Subcutaneous abdominal adipose tissue (tissue), 5 donors: ENCODE measurements at regions not wholly inside any gene's neighbourhood (a gene's known extent, or its start where the extent isn't known, plus 50 kb on each side); places are given as distances from the start of the nearest gene placed in this dataset.

Source experiments
- H3K27ac ChIP-seq: one replicate; pipeline ENCODE4 v1.7.0; 2013; ENCODE audit warnings: low read depth, mild to moderate bottlenecking, inconsistent platforms, low read length, moderate library complexity
- H3K27me3 ChIP-seq, 5 donors: one replicate each; pipeline ENCODE4 v1.7.0; 2013; ENCODE audit warnings: low read length in 5 of 5, inconsistent platforms in 1 of 5; ENCODE audit not compliant: control insufficient read depth in 5 of 5, insufficient read depth in 4 of 5
- H3K36me3 ChIP-seq, 5 donors: one replicate each; pipeline ENCODE4 v1.7.0; 2013; ENCODE audit warnings: low read length in 5 of 5; ENCODE audit not compliant: control insufficient read depth in 5 of 5, insufficient read depth in 5 of 5
- H3K4me1 ChIP-seq, 5 donors: one replicate each; pipeline ENCODE4 v1.7.0; 2013; ENCODE audit warnings: low read length in 5 of 5, mild to moderate bottlenecking in 3 of 5, moderate library complexity in 1 of 5; ENCODE audit not compliant: control insufficient read depth in 5 of 5, insufficient read depth in 5 of 5
- H3K4me3 ChIP-seq, 5 donors: one replicate each; pipeline ENCODE4 v1.7.0; 2013; ENCODE audit warnings: low read length in 5 of 5, low read depth in 1 of 5
- H3K9ac ChIP-seq, 5 donors: one replicate each; pipeline ENCODE4 v1.7.0; 2013; ENCODE audit warnings: low read length in 5 of 5, mild to moderate bottlenecking in 4 of 5, moderate library complexity in 3 of 5
- H3K9me3 ChIP-seq, 5 donors: one replicate each; pipeline ENCODE4 v1.7.0; 2013; ENCODE audit warnings: low read length in 5 of 5; ENCODE audit not compliant: control insufficient read depth in 5 of 5
- donor health status: healthy.
- donor health status: healthy.
- donor health status: healthy.
- donor health status: healthy.
- donor health status: healthy.

GRCh38 chr7:19623676-19624075, 85.2 kb downstream of the POLR1F start:
- no peak overlapping the region for H3K27ac ChIP-seq
- peaks cover 0 to 3% (median 0%) of the 10 kb centered on the region in 5 donors for H3K4me1 ChIP-seq
- peaks cover 0 to 11% (median 5%) of the 10 kb centered on the region in 5 donors for H3K9me3 ChIP-seq
- no peak overlapping the region for H3K4me3 ChIP-seq
- H3K27me3 ChIP-seq = no peaks in the 10 kb centered on the region
- no peak overlapping the region for H3K9ac ChIP-seq
- no peaks in the 10 kb centered on the region for H3K36me3 ChIP-seq

- H3K4me3 ChIP-seq = no peak overlapping the region
- H3K36me3 ChIP-seq = no peaks in the 10 kb centered on the region
- no peak overlapping the region for H3K9ac ChIP-seq
- H3K27ac ChIP-seq = no peak overlapping the region
- H3K4me1 ChIP-seq = peaks cover 0 to 3% (median 0%) of the 10 kb centered on the region in 5 donors
- H3K9me3 ChIP-seq = peaks cover 0 to 11% (median 5%) of the 10 kb centered on the region in 5 donors
- H3K27me3 ChIP-seq = no peaks in the 10 kb centered on the region
These were observed 87.1 kb downstream of the POLR1F start for GRCh38 chr7:19621740-19622139.

- Histone ChIP-seq H3K4me3 (no peak overlapping the region), H3K9me3 (peaks cover 0 to 9% (median 5%) of the 10 kb centered on the region in 5 donors), H3K27ac (no peak overlapping the region), H3K4me1 (peaks cover 0 to 3% (median 0%) of the 10 kb centered on the region in 5 donors), H3K9ac (no peak overlapping the region), H3K27me3 (no peaks in the 10 kb centered on the region), H3K36me3 (no peaks in the 10 kb centered on the region)
These were observed 88.4 kb downstream of the POLR1F start for GRCh38 chr7:19620470-19620869.

GRCh38 chr7:19619122-19619521, 89.7 kb downstream of the POLR1F start:
- Histone ChIP-seq H3K9ac (no peak overlapping the region), H3K27me3 (no peaks in the 10 kb centered on the region), H3K9me3 (peaks cover 0 to 5% (median 0%) of the 10 kb centered on the region in 5 donors), H3K27ac (no peak overlapping the region), H3K4me1 (peaks cover 0 to 3% (median 0%) of the 10 kb centered on the region in 5 donors), H3K4me3 (no peak overlapping the region), H3K36me3 (no peaks in the 10 kb centered on the region)

- Histone ChIP-seq H3K4me1 (peaks cover 0 to 3% (median 0%) of the 10 kb centered on the region in 5 donors), H3K27ac (no peak overlapping the region), H3K27me3 (no peaks in the 10 kb centered on the region), H3K4me3 (no peak overlapping the region), H3K9ac (no peak overlapping the region), H3K9me3 (no peaks in the 10 kb centered on the region), H3K36me3 (no peaks in the 10 kb centered on the region)
These were observed 90.9 kb downstream of the POLR1F start for GRCh38 chr7:19617901-19618300.

- Histone ChIP-seq H3K36me3 (no peaks in the 10 kb centered on the region), H3K9ac (no peak overlapping the region), H3K27ac (no peak overlapping the region), H3K27me3 (no peaks in the 10 kb centered on the region), H3K4me3 (no peak overlapping the region), H3K9me3 (peaks cover 0 to 3% (median 0%) of the 10 kb centered on the region in 5 donors), H3K4me1 (no peaks in the 10 kb centered on the region)
These were observed 98.5 kb downstream of the POLR1F start for GRCh38 chr7:19610194-19610943.

- H3K4me1 ChIP-seq = no peaks in the 10 kb centered on the region
- H3K27me3 ChIP-seq = no peaks in the 10 kb centered on the region
- no peaks in the 10 kb centered on the region for H3K9me3 ChIP-seq
- H3K36me3 ChIP-seq = no peaks in the 10 kb centered on the region
- H3K9ac ChIP-seq = no peak overlapping the region
- H3K4me3 ChIP-seq = no peak overlapping the region
- H3K27ac ChIP-seq = no peak overlapping the region
These were observed 119.4 kb downstream of the POLR1F start for GRCh38 chr7:19589446-19589845.

GRCh38 chr7:19587291-19587690, 121.5 kb downstream of the POLR1F start:
- H3K27ac ChIP-seq = no peak overlapping the region
- H3K27me3 ChIP-seq = no peaks in the 10 kb centered on the region
- H3K4me3 ChIP-seq = no peak overlapping the region
- H3K9ac ChIP-seq = no peak overlapping the region
- no peaks in the 10 kb centered on the region for H3K4me1 ChIP-seq
- no peaks in the 10 kb centered on the region for H3K36me3 ChIP-seq
- H3K9me3 ChIP-seq = no peaks in the 10 kb centered on the region

GRCh38 chr7:19585761-19586160, 123.1 kb downstream of the POLR1F start:
- Histone ChIP-seq H3K27me3 (no peaks in the 10 kb centered on the region), H3K9me3 (no peaks in the 10 kb centered on the region), H3K36me3 (no peaks in the 10 kb centered on the region), H3K4me3 (no peak overlapping the region), H3K4me1 (no peaks in the 10 kb centered on the region), H3K27ac (no peak overlapping the region), H3K9ac (no peak overlapping the region)

- Histone ChIP-seq H3K9ac (no peak overlapping the region), H3K9me3 (no peaks in the 10 kb centered on the region), H3K27me3 (no peaks in the 10 kb centered on the region), H3K27ac (no peak overlapping the region), H3K4me1 (no peaks in the 10 kb centered on the region), H3K36me3 (no peaks in the 10 kb centered on the region), H3K4me3 (no peak overlapping the region)
These were observed 132.8 kb downstream of the POLR1F start for GRCh38 chr7:19575909-19576557.
